ENCODE measurements at regions not wholly inside any gene's neighbourhood (a gene's known extent, or its start where the extent isn't known, plus 50 kb on each side); places are given as distances from the start of the nearest gene placed in this dataset.

DNA sequence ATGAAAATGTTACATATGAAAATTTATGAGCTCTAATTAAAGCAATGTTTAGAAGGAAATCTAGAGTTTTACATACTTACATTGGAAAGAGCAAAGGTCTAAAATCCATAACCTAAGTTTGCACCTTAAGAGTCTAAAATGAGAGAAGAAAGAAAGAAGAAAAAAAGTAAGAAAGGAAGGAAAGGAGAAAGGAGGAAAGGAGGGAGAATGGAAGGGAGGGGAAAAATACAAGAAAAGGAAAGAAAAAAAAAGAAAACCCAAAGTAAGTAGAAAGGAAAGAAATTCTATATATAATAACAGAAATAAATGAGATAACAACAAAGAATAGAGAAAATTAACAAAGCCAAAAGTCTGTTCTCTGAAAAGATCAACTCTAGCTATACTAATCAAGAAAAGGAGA, 122.6 kb downstream of the BCL2L11 start:
- DNase-seq, result no peak
- no peak overlapping the region for H3K14ac ChIP-seq (replicated peaks; ENCODE audit: low read depth, low read length)
- H3K56ac ChIP-seq (ENCODE audit: extremely low read depth, insufficient read depth, low read length), result no peak overlapping the region
- H3K23ac ChIP-seq (ENCODE audit: low read depth, low read length), result no peak overlapping the region
- ATAC-seq (ENCODE audit: low read depth), result no peak
- ChIA-PET CTCF (no interaction called here), POLR2A (ENCODE audit: unreplicated experiment) (no interaction called here)
- H2AK5ac ChIP-seq (ENCODE audit: low read depth, low read length), result no peak overlapping the region
- H3K4ac ChIP-seq (ENCODE audit: low read depth, low read length), result no peak overlapping the region
- H3K27me3 ChIP-seq (ENCODE audit: control insufficient read depth, insufficient read depth, low read length), result no peaks in the 10 kb centered on the region
- TF ChIP-seq CEBPB (IDR thresholded peaks at IDR 0.05; ENCODE audit: low read depth, low read length) (no peak), MXI1 (IDR thresholded peaks at IDR 0.05; ENCODE audit: borderline replicate concordance, low read depth, low read length) (no peak), RFX5 (IDR thresholded peaks at IDR 0.05; ENCODE audit: low read depth, low read length) (no peak), SMC3 (IDR thresholded peaks at IDR 0.05; ENCODE audit: low read depth, low read length) (no peak), MAZ (IDR thresholded peaks at IDR 0.05; ENCODE audit: borderline replicate concordance, low read depth, low read length) (no peak), RCOR1 (IDR thresholded peaks at IDR 0.05; ENCODE audit: insufficient replicate concordance, low read length) (no peak), USF2 (IDR thresholded peaks at IDR 0.05; ENCODE audit: low read depth, low read length) (no peak), MAFK (IDR thresholded peaks at IDR 0.05; ENCODE audit: low read depth, low read length) (no peak), BHLHE40 (IDR thresholded peaks at IDR 0.05; ENCODE audit: low read depth, low read length) (no peak), FOS (IDR thresholded peaks at IDR 0.05; ENCODE audit: low read depth, low read length) (no peak), NFE2L2 (IDR thresholded peaks at IDR 0.05; ENCODE audit: low read depth, low read length) (no peak), RAD21 (IDR thresholded peaks at IDR 0.05; ENCODE audit: low read length) (no peak), POLR2A (IDR thresholded peaks at IDR 0.05; ENCODE audit: low read depth, low read length) (no peak), ELK1 (IDR thresholded peaks at IDR 0.05; ENCODE audit: borderline replicate concordance, low read depth, low read length) (no peak), CHD1 (IDR thresholded peaks at IDR 0.05; ENCODE audit: low read depth, low read length) (no peak)
- TF ChIP-seq, protein P1, sequence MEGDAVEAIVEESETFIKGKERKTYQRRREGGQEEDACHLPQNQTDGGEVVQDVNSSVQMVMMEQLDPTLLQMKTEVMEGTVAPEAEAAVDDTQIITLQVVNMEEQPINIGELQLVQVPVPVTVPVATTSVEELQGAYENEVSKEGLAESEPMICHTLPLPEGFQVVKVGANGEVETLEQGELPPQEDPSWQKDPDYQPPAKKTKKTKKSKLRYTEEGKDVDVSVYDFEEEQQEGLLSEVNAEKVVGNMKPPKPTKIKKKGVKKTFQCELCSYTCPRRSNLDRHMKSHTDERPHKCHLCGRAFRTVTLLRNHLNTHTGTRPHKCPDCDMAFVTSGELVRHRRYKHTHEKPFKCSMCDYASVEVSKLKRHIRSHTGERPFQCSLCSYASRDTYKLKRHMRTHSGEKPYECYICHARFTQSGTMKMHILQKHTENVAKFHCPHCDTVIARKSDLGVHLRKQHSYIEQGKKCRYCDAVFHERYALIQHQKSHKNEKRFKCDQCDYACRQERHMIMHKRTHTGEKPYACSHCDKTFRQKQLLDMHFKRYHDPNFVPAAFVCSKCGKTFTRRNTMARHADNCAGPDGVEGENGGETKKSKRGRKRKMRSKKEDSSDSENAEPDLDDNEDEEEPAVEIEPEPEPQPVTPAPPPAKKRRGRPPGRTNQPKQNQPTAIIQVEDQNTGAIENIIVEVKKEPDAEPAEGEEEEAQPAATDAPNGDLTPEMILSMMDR (conservative IDR thresholded peaks at IDR 0.05; ENCODE audit: low read depth, low read length), result no peak
- H3K9me3 ChIP-seq (ENCODE audit: control insufficient read depth, insufficient read depth, low read length), result no peaks in the 10 kb centered on the region
- no peak overlapping the region for H4K8ac ChIP-seq (ENCODE audit: low read depth in 2 of 2, low read length in 2 of 2)
- no peak overlapping the region for H3K27ac ChIP-seq (ENCODE audit: insufficient read depth, low read length)
- no peak overlapping the region for H3K4me3 ChIP-seq (ENCODE audit: insufficient read depth, low read depth, low read length)
- no peak overlapping the region for H2AFZ ChIP-seq (replicated peaks; ENCODE audit: low read length, poor library complexity)
- dilution Hi-C loops (cut with HindIII; ENCODE audit: low sequenced_read_pairs, unreplicated experiment), result no loop called here
- H2BK20ac ChIP-seq (ENCODE audit: low read depth, low read length), result no peak overlapping the region
- H3K79me1 ChIP-seq (ENCODE audit: low read depth in 1 of 2, low read length in 2 of 2), result peaks cover 5 to 39% of the 10 kb centered on the region in 2 experiments; a peak in 2 of 4 replicates
- intact Hi-C loops (cut with micrococcal nuclease), result loop anchor here (2.0 kb wide), 1 partner anchor 14 kb away; no protein-coding TSS in a partner anchor
- H2BK15ac ChIP-seq (ENCODE audit: low read depth, low read length), result no peak overlapping the region
- H4K20me1 ChIP-seq (ENCODE audit: insufficient read depth, low read length), result peaks cover 13% of the 10 kb centered on the region; the same call in 1 of the 2 replicates
- in situ Hi-C loops (cut with MboI; ENCODE audit: low sequenced_read_pairs), result no loop called here
- no peak overlapping the region for H3K18ac ChIP-seq (ENCODE audit: low read depth, low read length)
- H3K9me1 ChIP-seq (ENCODE audit: insufficient read depth, low read length), result peaks cover 13% of the 10 kb centered on the region
- H4K5ac ChIP-seq (ENCODE audit: low read depth, low read length), result no peak overlapping the region
- no peak overlapping the region for H2AK9ac ChIP-seq (replicated peaks; ENCODE audit: low read depth, low read length, poor library complexity)
- no TSS peak for BruUV-seq (replicated peaks)
- H3K4me2 ChIP-seq (ENCODE audit: low read depth, low read length), result no peak overlapping the region
- peaks cover 18% of the 10 kb centered on the region for H3K36me3 ChIP-seq (ENCODE audit: control insufficient read depth, insufficient read depth, low read length)
- H3K4me1 ChIP-seq (ENCODE audit: control insufficient read depth, insufficient read depth, low read length), result no peaks in the 10 kb centered on the region; the same call in 1 of the 2 replicates
- no peak overlapping the region for H2BK120ac ChIP-seq (ENCODE audit: low read depth, low read length)
- H4K91ac ChIP-seq (ENCODE audit: insufficient read depth, low read depth, low read length), result no peak overlapping the region
- H2BK5ac ChIP-seq (ENCODE audit: low read depth, low read length, poor library complexity, severe bottlenecking), result no peak overlapping the region
- H3K9ac ChIP-seq (ENCODE audit: low read depth, low read length), result no peak overlapping the region
